Naive thymus-derived CD4-positive, alpha-beta T cell (primary cell): ENCODE measurements at regions not wholly inside any gene's neighbourhood (a gene's known extent, or its start where the extent isn't known, plus 50 kb on each side); places are given as distances from the start of the nearest gene placed in this dataset.
A peak's percentile ranks its signal among the peaks of the same experiment; 100 is the strongest.
"Not testable (repeated sequence)": the region's sequence is repeated elsewhere in the genome, so short reads cannot be mapped to it uniquely, and the experiment has no call there.

Source experiments
- ATAC-seq: fragments of 150-1000 bp; cut with Tn5 transposase; 2 replicates; pipeline ENCODE4 v1.10.0; 2021; ENCODE audit warnings: mild to moderate bottlenecking, moderate library complexity
- CTCF ChIA-PET: fragments of 350-600 bp; sonication (Branson Sonifier 250); formaldehyde crosslinking; loops from one replicate; lab custom pipeline; 2021; ENCODE audit warnings: antibody characterized with exemption; lab: Charles Lee
- POLR2A ChIA-PET: fragments of 350-600 bp; sonication (Branson Sonifier 250); formaldehyde crosslinking; loops from one replicate; lab custom pipeline; 2021; ENCODE audit warnings: antibody characterized with exemption, inconsistent platforms; lab: Charles Lee
- DNase-seq, 9 donors: peaks; one replicate each; pipeline versions ENCODE4 v3.0.0 to v3.0.0-alpha.2; 2020 to 2022; ENCODE audit warnings: mixed read lengths in 1 of 9
- H3K27ac ChIP-seq: one replicate; pipeline ENCODE4 v1.7.0; 2013; ENCODE audit warnings: mild to moderate bottlenecking, low read depth, low read length, moderate library complexity
- H3K27me3 ChIP-seq, 2 donors: one replicate each; pipeline ENCODE4 v1.7.0; 2013; ENCODE audit warnings: low read length in 2 of 2, mild to moderate bottlenecking in 2 of 2, moderate library complexity in 2 of 2; ENCODE audit not compliant: control insufficient read depth in 2 of 2, insufficient read depth in 2 of 2
- H3K36me3 ChIP-seq, 3 experiments: 1 replicate in 2 of 3; 2 replicates in 1 of 3; pipeline ENCODE4 v1.7.0; 2013; ENCODE audit warnings: low read length in 3 of 3, mild to moderate bottlenecking in 3 of 3, moderate library complexity in 1 of 3; ENCODE audit not compliant: insufficient read depth in 3 of 3, control insufficient read depth in 2 of 3
- H3K4me1 ChIP-seq, 2 donors: one replicate each; pipeline ENCODE4 v1.7.0; 2013; ENCODE audit warnings: low read length in 2 of 2, mild to moderate bottlenecking in 2 of 2, moderate library complexity in 1 of 2; ENCODE audit not compliant: control insufficient read depth in 2 of 2, insufficient read depth in 2 of 2
- H3K4me3 ChIP-seq: 2 replicates; pipeline ENCODE4 v1.7.0; 2013; ENCODE audit warnings: mild to moderate bottlenecking, low read length
- H3K9me3 ChIP-seq, 3 experiments: 1 replicate in 2 of 3; 2 replicates in 1 of 3; pipeline ENCODE4 v1.7.0; 2013; ENCODE audit warnings: low read length in 3 of 3; ENCODE audit not compliant: control insufficient read depth in 2 of 3
- H3K27ac Mint-ChIP-seq, 9 donors: one replicate each; pipeline ENCODE4 v1.8.0; 2020 to 2022; ENCODE audit warnings: mixed read lengths in 9 of 9, mild to moderate bottlenecking in 8 of 9, moderate library complexity in 5 of 9, inconsistent platforms in 2 of 9
- H3K27me3 Mint-ChIP-seq, 5 donors: one replicate each; pipeline ENCODE4 v1.8.0; 2021 to 2022; ENCODE audit warnings: mixed read lengths in 5 of 5, mild to moderate bottlenecking in 1 of 5
- H3K36me3 Mint-ChIP-seq, 5 donors: one replicate each; pipeline ENCODE4 v1.8.0; 2020 to 2022; ENCODE audit warnings: mixed read lengths in 5 of 5, mild to moderate bottlenecking in 3 of 5, inconsistent platforms in 1 of 5
- H3K4me1 Mint-ChIP-seq, 7 donors: one replicate each; pipeline ENCODE4 v1.8.0; 2020 to 2022; ENCODE audit warnings: mixed read lengths in 7 of 7, mild to moderate bottlenecking in 3 of 7, inconsistent platforms in 1 of 7
- H3K4me3 Mint-ChIP-seq, 10 donors: one replicate each; pipeline ENCODE4 v1.8.0; 2020 to 2022; ENCODE audit warnings: mild to moderate bottlenecking in 10 of 10, mixed read lengths in 10 of 10, moderate library complexity in 6 of 10, inconsistent platforms in 2 of 10
- H3K9me3 Mint-ChIP-seq, 11 donors: one replicate each; pipeline ENCODE4 v1.8.0; 2020 to 2022; ENCODE audit warnings: mixed read lengths in 11 of 11, mild to moderate bottlenecking in 4 of 11, inconsistent platforms in 1 of 11, moderate library complexity in 1 of 11
- intact Hi-C, 2 donors: fragments of 100-400 bp; cut with micrococcal nuclease; formaldehyde crosslinking; loops; one replicate each; pipeline ENCODE4 v1.15.1; 2023

GRCh38 chr16:86737083-86737482 is 158.7 kb downstream of the FOXL1 start:
- ChIA-PET POLR2A (no interaction called here), CTCF (no interaction called here)
- ATAC-seq (no peak), DNase-seq (no peak)
- Mint-ChIP-seq H3K4me1 (peaks cover 5 to 20% (median 17%) of the 10 kb centered on the region in 7 donors), H3K27me3 (peaks cover 50 to 63% (median 60%) of the 10 kb centered on the region in 5 donors), H3K4me3 (no peak overlapping the region), H3K36me3 (peaks cover 0 to 3% (median 0%) of the 10 kb centered on the region in 5 donors), H3K9me3 (peaks cover 0 to 2% (median 0%) of the 10 kb centered on the region in 11 donors), H3K27ac (no peak overlapping the region)
- intact Hi-C loops, result no loop called here
- Histone ChIP-seq H3K27me3 (peaks cover 0 to 3% of the 10 kb centered on the region in 2 donors), H3K27ac (no peak overlapping the region), H3K4me1 (no peaks in the 10 kb centered on the region), H3K36me3 (no peaks in the 10 kb centered on the region), H3K4me3 (no peak overlapping the region), H3K9me3 (no peaks in the 10 kb centered on the region)

DNA sequence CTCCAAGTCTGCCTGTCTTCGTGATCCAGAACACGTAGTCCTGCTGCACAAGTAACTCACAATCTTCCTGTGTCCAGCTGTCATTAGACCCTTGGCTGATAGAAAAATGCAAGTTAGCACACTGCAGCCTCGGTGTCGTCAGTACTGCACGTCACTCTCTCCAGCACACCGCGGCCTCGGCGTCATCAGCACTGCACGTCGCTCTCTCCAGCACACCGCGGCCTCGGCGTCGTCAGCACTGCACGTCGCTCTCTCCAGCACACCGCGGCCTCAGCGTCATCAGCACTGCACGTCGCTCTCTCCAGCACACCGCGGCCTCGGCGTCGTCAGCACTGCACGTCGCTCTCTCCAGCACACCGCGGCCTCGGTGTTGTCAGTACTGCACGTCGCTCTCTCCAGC is 160.0 kb downstream of the FOXL1 start:
- H3K27ac ChIP-seq, H3K36me3 ChIP-seq, H3K4me3 Mint-ChIP-seq, H3K27ac Mint-ChIP-seq, intact Hi-C loops, POLR2A ChIA-PET, H3K27me3 ChIP-seq, H3K4me3 ChIP-seq, H3K9me3 Mint-ChIP-seq, CTCF ChIA-PET, H3K36me3 Mint-ChIP-seq, H3K4me1 ChIP-seq, DNase-seq, ATAC-seq, H3K9me3 ChIP-seq: not testable (repeated sequence)
- Mint-ChIP-seq H3K27me3 (peaks cover 46 to 58% (median 55%) of the 10 kb centered on the region in 5 donors), H3K4me1 (peaks cover 5 to 20% (median 17%) of the 10 kb centered on the region in 7 donors)

GRCh38 chr16:86739178-86739577 is 160.8 kb downstream of the FOXL1 start:
- H3K27ac Mint-ChIP-seq, result no peak overlapping the region
- intact Hi-C loops, result no loop called here
- Histone ChIP-seq H3K27ac (no peak overlapping the region), H3K4me1 (no peaks in the 10 kb centered on the region), H3K4me3 (no peak overlapping the region), H3K27me3 (peaks cover 0 to 3% of the 10 kb centered on the region in 2 donors), H3K36me3 (no peaks in the 10 kb centered on the region), H3K9me3 (no peaks in the 10 kb centered on the region)
- ChIA-PET CTCF (no interaction called here), POLR2A (no interaction called here)
- no peak for DNase-seq
- peaks cover 5 to 20% (median 17%) of the 10 kb centered on the region in 7 donors for H3K4me1 Mint-ChIP-seq
- H3K4me3 Mint-ChIP-seq, result no peak overlapping the region
- no peak for ATAC-seq
- peaks cover 0 to 3% (median 0%) of the 10 kb centered on the region in 5 donors for H3K36me3 Mint-ChIP-seq
- H3K27me3 Mint-ChIP-seq, result peaks cover 48 to 54% (median 54%) of the 10 kb centered on the region in 5 donors
- peaks cover 0 to 2% (median 0%) of the 10 kb centered on the region in 11 donors for H3K9me3 Mint-ChIP-seq

GRCh38 chr16:86739808-86740207 is 161.5 kb downstream of the FOXL1 start:
- Histone ChIP-seq H3K36me3 (no peaks in the 10 kb centered on the region), H3K27ac (no peak overlapping the region), H3K4me1 (no peaks in the 10 kb centered on the region), H3K27me3 (peaks cover 0 to 3% of the 10 kb centered on the region in 2 donors), H3K4me3 (no peak overlapping the region), H3K9me3 (no peaks in the 10 kb centered on the region)
- POLR2A ChIA-PET, result no interaction called here
- Mint-ChIP-seq H3K36me3 (peaks cover 0 to 3% (median 0%) of the 10 kb centered on the region in 5 donors), H3K27me3 (peaks cover 43 to 57% (median 49%) of the 10 kb centered on the region in 5 donors), H3K27ac (no peak overlapping the region), H3K4me3 (peak overlapping the region in 4 of 10 donors; percentile 0 to 53 (median 10)), H3K9me3 (peaks cover 0 to 2% (median 0%) of the 10 kb centered on the region in 11 donors), H3K4me1 (peaks cover 5 to 20% (median 17%) of the 10 kb centered on the region in 7 donors)
- ATAC-seq (no peak), DNase-seq (no peak)
- CTCF ChIA-PET, result no interaction called here
- intact Hi-C loops, result no loop called here

GRCh38 chr16:86740298-86740697 is 161.9 kb downstream of the FOXL1 start:
- Mint-ChIP-seq H3K27me3 (peaks cover 43 to 58% (median 48%) of the 10 kb centered on the region in 5 donors), H3K9me3 (peaks cover 0 to 2% (median 0%) of the 10 kb centered on the region in 11 donors), H3K4me1 (peaks cover 5 to 20% (median 17%) of the 10 kb centered on the region in 7 donors), H3K4me3 (peak overlapping the region in 4 of 10 donors; percentile 0 to 53 (median 10)), H3K36me3 (peaks cover 0 to 3% (median 0%) of the 10 kb centered on the region in 5 donors), H3K27ac (no peak overlapping the region)
- H3K27ac ChIP-seq, result no peak overlapping the region
- peaks cover 0 to 3% of the 10 kb centered on the region in 2 donors for H3K27me3 ChIP-seq
- ChIA-PET POLR2A (no interaction called here), CTCF (no interaction called here)
- H3K36me3 ChIP-seq, result no peaks in the 10 kb centered on the region
- DNase-seq (no peak), ATAC-seq (no peak)
- no peak overlapping the region for H3K4me3 ChIP-seq
- intact Hi-C loops, result no loop called here
- no peaks in the 10 kb centered on the region for H3K4me1 ChIP-seq
- H3K9me3 ChIP-seq, result no peaks in the 10 kb centered on the region

DNA sequence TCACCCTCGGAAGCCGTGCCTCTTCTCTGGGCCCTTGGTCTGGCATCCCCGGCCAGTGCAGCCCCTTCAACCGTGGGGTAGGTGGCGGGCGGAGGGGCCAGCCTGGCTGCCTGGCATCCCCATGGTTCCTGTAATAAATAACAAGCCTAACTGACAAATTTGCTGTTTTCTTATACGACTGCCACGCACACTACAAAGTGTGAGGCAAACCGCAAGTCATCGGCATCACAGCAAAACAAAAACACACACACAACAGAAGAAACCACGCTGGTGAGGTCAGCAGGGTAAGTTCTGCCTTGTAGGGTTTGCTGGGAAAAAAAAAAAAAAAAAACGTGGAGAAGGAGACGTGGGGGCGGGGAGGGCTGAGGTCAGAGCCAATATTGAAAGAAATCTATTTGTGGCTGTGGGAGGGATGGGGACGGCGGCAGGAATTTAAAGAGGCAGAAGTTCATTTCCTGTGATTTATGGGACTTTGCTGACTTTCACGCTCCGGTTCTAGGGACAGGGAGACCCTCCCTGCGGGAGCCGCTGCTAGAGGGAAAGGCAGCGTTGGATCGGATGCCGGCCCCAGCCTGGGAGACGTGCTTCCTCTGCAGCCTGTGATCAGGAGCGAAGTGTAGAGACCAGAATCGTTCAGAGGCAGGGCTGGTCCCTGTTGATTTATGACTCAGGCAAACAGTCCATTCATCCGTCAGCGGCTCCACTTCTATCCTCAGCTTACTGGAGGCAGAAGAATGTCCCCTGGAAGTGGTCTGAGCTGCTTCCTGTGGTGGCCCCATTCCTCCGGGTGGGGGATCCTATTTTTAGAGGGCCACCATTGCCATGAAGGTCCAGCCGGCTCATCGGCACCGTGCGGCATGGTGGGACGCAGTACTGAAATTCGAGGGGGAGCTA is 162.8 kb downstream of the FOXL1 start:
- ATAC-seq (no peak), DNase-seq (peak in 1 of 9 donors; percentile 26)
- Mint-ChIP-seq H3K27me3 (peaks cover 40 to 63% (median 50%) of the 10 kb centered on the region in 5 donors), H3K4me1 (peaks cover 5 to 20% (median 17%) of the 10 kb centered on the region in 7 donors), H3K9me3 (peaks cover 0 to 2% (median 0%) of the 10 kb centered on the region in 11 donors), H3K4me3 (peak overlapping the region; percentile 31 to 81 (median 54)), H3K36me3 (peaks cover 0 to 3% (median 0%) of the 10 kb centered on the region in 5 donors), H3K27ac (peak overlapping the region in 2 of 9 donors; percentile 67 to 81)
- peaks cover 0 to 3% of the 10 kb centered on the region in 2 donors for H3K27me3 ChIP-seq
- no peaks in the 10 kb centered on the region for H3K36me3 ChIP-seq
- H3K4me3 ChIP-seq, result no peak overlapping the region
- POLR2A ChIA-PET, result no interaction called here
- no peak overlapping the region for H3K27ac ChIP-seq
- CTCF ChIA-PET, result no interaction called here
- no peaks in the 10 kb centered on the region for H3K9me3 ChIP-seq
- H3K4me1 ChIP-seq, result no peaks in the 10 kb centered on the region
- intact Hi-C loops, result no loop called here
